Stomach smooth muscle (tissue), 2 donors: ENCODE measurements at regions not wholly inside any gene's neighbourhood (a gene's known extent, or its start where the extent isn't known, plus 50 kb on each side); places are given as distances from the start of the nearest gene placed in this dataset.

Experiments used
- H3K27ac ChIP-seq: one replicate; pipeline ENCODE4 v1.7.0; 2013; ENCODE audit warnings: mild to moderate bottlenecking, low read length, inconsistent platforms
- H3K27me3 ChIP-seq, 2 donors: one replicate each; pipeline ENCODE4 v1.7.0; 2013; ENCODE audit warnings: low read length in 2 of 2; ENCODE audit not compliant: insufficient read depth in 2 of 2, control insufficient read depth in 1 of 2
- H3K36me3 ChIP-seq, 2 donors: one replicate each; pipeline ENCODE4 v1.7.0; 2013; ENCODE audit warnings: low read length in 2 of 2; ENCODE audit not compliant: control insufficient read depth in 2 of 2, insufficient read depth in 2 of 2
- H3K4me1 ChIP-seq: one replicate; pipeline ENCODE4 v1.7.0; 2013; ENCODE audit warnings: low read length; ENCODE audit not compliant: control insufficient read depth, insufficient read depth
- H3K4me3 ChIP-seq, 2 donors: one replicate each; pipeline ENCODE4 v1.7.0; 2013; ENCODE audit warnings: low read length in 2 of 2
- H3K9ac ChIP-seq, 2 donors: one replicate each; pipeline ENCODE4 v1.7.0; 2013; ENCODE audit warnings: low read length in 2 of 2, mild to moderate bottlenecking in 1 of 2
- H3K9me3 ChIP-seq, 2 donors: one replicate each; pipeline ENCODE4 v1.7.0; 2013; ENCODE audit warnings: low read length in 2 of 2; ENCODE audit not compliant: control insufficient read depth in 2 of 2
- donor health status: healthy.
- donor health status: Pancreatic carcinoma.

- no peak overlapping the region for H3K27ac ChIP-seq
- H3K4me3 ChIP-seq, result no peak overlapping the region
- no peaks in the 10 kb centered on the region for H3K27me3 ChIP-seq
- no peaks in the 10 kb centered on the region for H3K36me3 ChIP-seq
- H3K4me1 ChIP-seq, result no peaks in the 10 kb centered on the region
- H3K9me3 ChIP-seq, result peaks cover 0 to 10% of the 10 kb centered on the region in 2 donors
- H3K9ac ChIP-seq, result no peak overlapping the region
These were observed 478.7 kb upstream of the MYT1L start for GRCh38 chr2:2809771-2810170.

DNA sequence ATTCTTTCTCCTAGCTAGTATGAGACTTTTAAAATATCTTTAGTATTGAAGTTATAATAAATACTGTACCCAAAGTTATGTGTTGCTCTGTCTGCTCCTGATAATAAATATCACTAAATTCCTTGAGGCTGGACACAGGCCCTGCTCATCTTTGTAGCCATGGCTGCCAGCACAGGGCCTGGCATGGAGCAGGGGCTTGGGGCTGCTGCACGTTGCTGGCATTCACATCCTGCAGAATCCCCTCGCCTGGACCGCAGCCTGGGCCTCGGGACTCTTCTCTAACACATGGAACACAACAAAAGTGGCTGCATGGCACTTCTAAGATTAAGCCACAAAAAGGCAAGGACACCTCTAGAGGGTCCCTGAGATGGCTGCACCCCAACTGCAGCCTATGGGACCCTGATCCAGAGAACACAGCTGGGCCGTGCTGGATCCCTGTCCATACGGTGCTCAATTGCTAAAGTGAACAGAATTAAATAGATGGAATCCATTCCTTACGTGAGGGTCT lies 477.5 kb upstream of the MYT1L start:
- Histone ChIP-seq H3K9ac (no peak overlapping the region), H3K36me3 (no peaks in the 10 kb centered on the region), H3K27me3 (no peaks in the 10 kb centered on the region), H3K9me3 (peaks cover under 1 to 2% of the 10 kb centered on the region in 2 donors), H3K27ac (no peak overlapping the region), H3K4me1 (no peaks in the 10 kb centered on the region), H3K4me3 (no peak overlapping the region)

- peaks cover 0 to 4% of the 10 kb centered on the region in 2 donors for H3K9me3 ChIP-seq
- no peak overlapping the region for H3K9ac ChIP-seq
- H3K4me1 ChIP-seq, result no peaks in the 10 kb centered on the region
- H3K36me3 ChIP-seq, result no peaks in the 10 kb centered on the region
- no peak overlapping the region for H3K27ac ChIP-seq
- H3K4me3 ChIP-seq, result no peak overlapping the region
- H3K27me3 ChIP-seq, result no peaks in the 10 kb centered on the region
These were observed 475.6 kb upstream of the MYT1L start for GRCh38 chr2:2806711-2807110.

GRCh38 chr2:2805263-2805662 lies 474.2 kb upstream of the MYT1L start:
- peaks cover 0 to 4% of the 10 kb centered on the region in 2 donors for H3K9me3 ChIP-seq
- no peak overlapping the region for H3K4me3 ChIP-seq
- H3K4me1 ChIP-seq, result no peaks in the 10 kb centered on the region
- H3K36me3 ChIP-seq, result no peaks in the 10 kb centered on the region
- no peak overlapping the region for H3K9ac ChIP-seq
- H3K27ac ChIP-seq, result no peak overlapping the region
- no peaks in the 10 kb centered on the region for H3K27me3 ChIP-seq

GRCh38 chr2:2804528-2804927 lies 473.5 kb upstream of the MYT1L start:
- no peak overlapping the region for H3K4me3 ChIP-seq
- peaks cover 0 to 4% of the 10 kb centered on the region in 2 donors for H3K9me3 ChIP-seq
- no peak overlapping the region for H3K9ac ChIP-seq
- no peaks in the 10 kb centered on the region for H3K27me3 ChIP-seq
- no peak overlapping the region for H3K27ac ChIP-seq
- no peaks in the 10 kb centered on the region for H3K4me1 ChIP-seq
- H3K36me3 ChIP-seq, result no peaks in the 10 kb centered on the region

GRCh38 chr2:2801458-2801857 lies 470.4 kb upstream of the MYT1L start:
- Histone ChIP-seq H3K4me3 (no peak overlapping the region), H3K4me1 (no peaks in the 10 kb centered on the region)

GRCh38 chr2:2800697-2801096 lies 469.6 kb upstream of the MYT1L start:
- H3K9ac ChIP-seq, result no peak overlapping the region
- peaks cover 0 to 4% of the 10 kb centered on the region in 2 donors for H3K9me3 ChIP-seq
- no peak overlapping the region for H3K4me3 ChIP-seq
- no peaks in the 10 kb centered on the region for H3K36me3 ChIP-seq
- no peaks in the 10 kb centered on the region for H3K4me1 ChIP-seq
- H3K27ac ChIP-seq, result no peak overlapping the region
- peaks cover 0 to 2% of the 10 kb centered on the region in 2 donors for H3K27me3 ChIP-seq

More at GRCh38 chr2:2801458-2801857, 470.4 kb upstream of the MYT1L start:
- no peaks in the 10 kb centered on the region for H3K36me3 ChIP-seq
- H3K27me3 ChIP-seq, result peaks cover 0 to 2% of the 10 kb centered on the region in 2 donors
- H3K27ac ChIP-seq, result no peak overlapping the region
- H3K9me3 ChIP-seq, result peaks cover 0 to 4% of the 10 kb centered on the region in 2 donors
- H3K9ac ChIP-seq, result no peak overlapping the region

DNA sequence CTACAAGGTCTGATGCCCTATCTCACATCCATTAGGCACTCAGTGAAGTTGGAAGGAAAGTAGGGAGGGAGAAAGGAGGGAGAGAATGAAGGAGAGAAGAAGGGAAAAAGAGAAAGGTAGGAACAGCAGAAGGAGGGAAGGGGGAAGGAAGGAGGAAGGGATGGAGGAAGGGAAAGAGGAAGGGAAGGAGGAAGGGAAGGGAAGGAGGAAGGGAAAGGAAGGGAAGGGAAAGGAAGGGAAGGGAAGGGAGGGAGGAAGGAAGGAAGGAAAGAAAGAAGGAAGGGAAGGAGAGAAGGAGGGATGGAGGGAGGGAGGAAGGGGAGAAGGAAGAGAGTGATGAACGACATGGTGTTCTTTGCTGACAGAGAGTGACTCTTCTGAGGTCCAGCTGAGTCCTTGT lies 468.9 kb upstream of the MYT1L start:
- Histone ChIP-seq H3K4me1 (no peaks in the 10 kb centered on the region), H3K4me3 (no peak overlapping the region), H3K27me3 (peaks cover 0 to 2% of the 10 kb centered on the region in 2 donors), H3K9me3 (peaks cover 0 to 4% of the 10 kb centered on the region in 2 donors), H3K27ac (no peak overlapping the region), H3K36me3 (no peaks in the 10 kb centered on the region), H3K9ac (no peak overlapping the region)

- Histone ChIP-seq H3K36me3 (no peaks in the 10 kb centered on the region), H3K27me3 (peaks cover 0 to 2% of the 10 kb centered on the region in 2 donors), H3K9me3 (peaks cover 0 to 4% of the 10 kb centered on the region in 2 donors), H3K9ac (no peak overlapping the region), H3K4me1 (no peaks in the 10 kb centered on the region), H3K27ac (no peak overlapping the region), H3K4me3 (no peak overlapping the region)
These were observed 468.1 kb upstream of the MYT1L start for GRCh38 chr2:2799151-2799697.

DNA sequence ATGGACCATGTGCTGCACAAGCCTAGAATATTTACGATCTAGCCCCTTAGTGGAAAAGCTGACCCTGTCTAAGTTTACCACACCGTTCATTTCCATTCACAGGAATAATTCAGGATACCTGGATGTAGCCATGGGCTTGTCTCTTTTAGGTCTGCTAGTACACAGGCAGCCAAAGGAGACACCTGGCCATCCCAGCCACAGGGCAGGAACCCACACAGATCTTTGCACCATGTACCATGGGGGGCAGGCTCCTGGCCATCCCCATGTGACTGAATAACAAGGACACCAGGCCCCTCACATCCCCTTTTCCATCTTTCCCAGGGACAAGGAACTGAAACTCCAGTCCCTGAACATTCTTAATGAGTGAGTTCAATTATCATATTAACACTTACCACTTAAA lies 467.3 kb upstream of the MYT1L start:
- Histone ChIP-seq H3K9ac (no peak overlapping the region), H3K36me3 (no peaks in the 10 kb centered on the region), H3K4me1 (no peaks in the 10 kb centered on the region), H3K9me3 (peaks cover 0 to 3% of the 10 kb centered on the region in 2 donors), H3K27me3 (peaks cover 0 to 2% of the 10 kb centered on the region in 2 donors), H3K4me3 (no peak overlapping the region), H3K27ac (no peak overlapping the region)

DNA sequence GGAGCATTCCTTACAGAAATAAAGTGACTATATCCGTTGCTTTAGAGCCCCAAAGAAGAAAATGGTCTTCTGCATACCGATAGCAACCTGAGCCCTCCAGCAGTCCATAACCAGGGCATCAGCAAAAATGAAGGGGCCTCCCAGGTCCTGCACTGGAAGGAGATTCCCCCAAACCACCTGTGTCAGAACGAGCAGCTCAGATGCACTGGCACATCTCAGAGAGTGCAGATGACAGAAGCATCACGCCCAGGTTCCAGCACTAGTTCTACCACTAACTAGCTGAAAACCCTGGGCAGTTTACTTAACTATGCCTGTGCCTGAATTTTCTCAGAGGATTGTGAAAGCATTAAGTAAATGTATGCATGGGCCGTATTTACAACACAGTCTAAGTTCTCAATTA lies 466.7 kb upstream of the MYT1L start:
- Histone ChIP-seq H3K4me3 (no peak overlapping the region), H3K36me3 (no peaks in the 10 kb centered on the region), H3K27me3 (peaks cover 0 to 2% of the 10 kb centered on the region in 2 donors)

More for the DNA sequence above, 466.7 kb upstream of the MYT1L start:
- H3K9ac ChIP-seq, result no peak overlapping the region
- no peak overlapping the region for H3K27ac ChIP-seq
- peaks cover 0 to 3% of the 10 kb centered on the region in 2 donors for H3K9me3 ChIP-seq
- H3K4me1 ChIP-seq, result no peaks in the 10 kb centered on the region
